ENCODE measurements at regions not wholly inside any gene's neighbourhood (a gene's known extent, or its start where the extent isn't known, plus 50 kb on each side); places are given as distances from the start of the nearest gene placed in this dataset.
"Not testable (repeated sequence)": the region's sequence is repeated elsewhere in the genome, so short reads cannot be mapped to it uniquely, and the experiment has no call there.

DNA sequence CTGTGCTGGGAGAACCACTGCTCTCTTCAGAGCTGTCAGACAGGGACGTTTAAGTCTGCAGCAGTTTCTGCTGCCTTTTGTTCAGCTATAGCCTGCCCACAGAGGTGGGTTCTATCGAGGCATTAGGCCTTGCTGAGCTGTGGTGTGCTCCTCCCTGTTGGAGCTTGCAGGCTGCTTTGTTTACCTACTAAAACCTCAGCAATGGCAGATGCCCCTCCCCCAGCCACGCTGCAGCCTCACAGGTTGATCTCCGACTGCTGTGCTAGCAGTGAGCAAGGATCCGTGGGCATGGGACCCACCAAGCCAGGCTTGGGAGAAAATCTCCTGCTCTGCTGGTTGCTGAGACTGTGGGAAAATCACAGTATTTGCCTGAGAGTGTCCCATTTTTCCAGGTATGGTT is 133.8 kb upstream of the UBQLN2 start:
- ATAC-seq (no peak), DNase-seq (no peak)
- 34% methylated on average over 5 of the region's 5 CpGs for WGBS
- no peak overlapping the region for H3K4me3 ChIP-seq (ENCODE audit: low read length)
- no peak overlapping the region for H3K27ac ChIP-seq (ENCODE audit: low read length)
- intact Hi-C loops (cut with DNase I), result no loop called here
- no peaks in the 10 kb centered on the region for H3K27me3 ChIP-seq (ENCODE audit: control insufficient read depth, insufficient read depth)
- H3K4me1 ChIP-seq (ENCODE audit: control insufficient read depth, insufficient read depth, low read length), result no peaks in the 10 kb centered on the region
- H3K9me3 ChIP-seq (ENCODE audit: control insufficient read depth, low read length), result no peaks in the 10 kb centered on the region

DNA sequence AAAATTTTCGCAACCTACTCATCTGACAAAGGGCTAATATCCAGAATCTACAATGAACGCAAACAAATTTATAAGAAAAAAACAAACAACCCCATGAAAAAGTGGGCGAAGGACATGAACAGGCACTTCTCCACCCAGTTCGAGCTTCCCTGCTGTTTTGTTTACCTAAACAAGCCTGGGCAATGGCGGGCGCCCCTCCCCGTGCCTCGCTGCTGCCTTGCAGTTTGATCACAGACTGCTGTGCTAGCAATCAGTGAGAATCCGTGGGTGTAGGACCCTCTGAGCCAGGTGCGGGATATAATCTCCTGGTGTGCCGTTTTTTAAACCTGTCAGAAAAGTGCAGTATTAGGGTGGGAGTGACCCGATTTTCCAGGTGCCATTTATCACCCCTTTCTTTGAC is 111.4 kb upstream of the UBQLN2 start:
- intact Hi-C loops (cut with DNase I); H3K9me3 ChIP-seq (ENCODE audit: control insufficient read depth, low read length); ATAC-seq; DNase-seq; H3K27me3 ChIP-seq (ENCODE audit: control insufficient read depth, insufficient read depth); H3K4me1 ChIP-seq (ENCODE audit: control insufficient read depth, insufficient read depth, low read length); H3K4me3 ChIP-seq (ENCODE audit: low read length); H3K27ac ChIP-seq (ENCODE audit: low read length): not testable (repeated sequence)
- whole genome bisulfite sequencing, result 86% methylated on average over 12 of the region's 12 CpGs

DNA sequence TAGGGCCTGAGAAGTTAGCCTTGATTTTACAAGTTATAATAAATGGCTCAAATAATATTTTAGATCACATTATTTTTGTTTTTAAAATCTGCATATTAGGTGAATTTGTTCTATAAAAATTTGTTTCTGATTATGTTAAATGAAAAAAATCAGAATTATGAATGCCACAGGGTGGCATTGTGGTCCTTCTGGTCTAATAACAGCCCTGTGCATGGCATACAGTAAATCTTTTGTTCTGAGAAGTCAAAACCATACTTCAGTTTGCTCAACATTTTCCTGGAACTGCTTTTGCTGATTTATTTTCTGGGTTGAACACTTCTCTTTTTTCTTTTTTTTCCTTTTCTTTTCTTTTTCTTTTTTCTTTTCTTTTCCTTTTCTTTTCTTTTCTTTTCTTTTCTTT is 101.0 kb upstream of the UBQLN2 start:
- H3K27me3 ChIP-seq (ENCODE audit: control insufficient read depth, insufficient read depth), result no peaks in the 10 kb centered on the region
- H3K4me1 ChIP-seq (ENCODE audit: control insufficient read depth, insufficient read depth, low read length), result no peaks in the 10 kb centered on the region
- intact Hi-C loops (cut with DNase I), result no loop called here
- no peak for DNase-seq
- H3K4me3 ChIP-seq (ENCODE audit: low read length), result no peak overlapping the region
- H3K27ac ChIP-seq (ENCODE audit: low read length), result no peak overlapping the region
- H3K9me3 ChIP-seq (ENCODE audit: control insufficient read depth, low read length), result no peaks in the 10 kb centered on the region
- ATAC-seq, result no peak

DNA sequence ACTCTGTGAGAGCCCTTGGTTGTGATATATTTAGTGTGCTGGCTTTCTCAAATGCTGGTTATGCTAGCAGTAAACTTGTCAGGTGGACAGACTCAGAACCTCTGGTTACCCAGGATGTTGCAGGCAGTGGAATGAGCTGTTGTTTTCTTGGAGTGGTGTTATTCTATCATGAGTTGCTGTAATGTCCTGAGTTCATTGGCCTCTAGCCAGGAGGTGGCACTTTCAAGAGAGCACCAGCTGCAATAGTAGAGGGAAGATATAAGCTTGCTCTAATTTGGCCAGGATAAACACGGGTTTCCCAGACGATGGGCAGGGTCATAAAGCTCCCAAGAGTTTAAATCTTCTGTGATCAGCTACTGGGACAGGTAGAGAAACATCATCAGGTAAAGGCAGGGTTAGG is 95.0 kb upstream of the UBQLN2 start:
- no peak overlapping the region for H3K4me3 ChIP-seq (ENCODE audit: low read length)
- 78% methylated on average over 2 of the region's 2 CpGs for WGBS
- intact Hi-C loops (cut with DNase I), result no loop called here
- DNase-seq (no peak), ATAC-seq (no peak)
- H3K9me3 ChIP-seq (ENCODE audit: control insufficient read depth, low read length), result no peaks in the 10 kb centered on the region
- no peaks in the 10 kb centered on the region for H3K4me1 ChIP-seq (ENCODE audit: control insufficient read depth, insufficient read depth, low read length)
- no peak overlapping the region for H3K27ac ChIP-seq (ENCODE audit: low read length)
- no peaks in the 10 kb centered on the region for H3K27me3 ChIP-seq (ENCODE audit: control insufficient read depth, insufficient read depth)

DNA sequence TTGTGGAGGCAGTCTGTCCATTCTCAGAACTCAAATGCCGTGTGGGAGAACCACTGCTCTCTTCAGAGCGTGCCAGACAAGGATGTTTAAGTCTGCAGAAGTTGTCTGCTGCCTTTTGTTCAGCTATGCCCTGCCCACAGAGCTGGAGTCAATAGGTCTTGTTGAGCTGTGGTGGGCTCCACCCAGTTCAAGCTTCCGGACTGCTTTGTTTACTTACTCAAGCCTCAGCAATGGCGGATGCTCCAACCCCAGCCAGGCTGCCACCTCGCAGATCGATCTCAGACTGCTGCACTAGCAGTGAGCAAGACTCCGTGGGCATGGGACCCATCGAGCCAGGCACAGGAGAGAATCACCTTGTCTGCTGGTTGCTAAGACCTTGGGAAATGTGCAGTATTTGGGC is 68.5 kb upstream of the UBQLN2 start:
- H3K27me3 ChIP-seq (ENCODE audit: control insufficient read depth, insufficient read depth); H3K9me3 ChIP-seq (ENCODE audit: control insufficient read depth, low read length); H3K4me1 ChIP-seq (ENCODE audit: control insufficient read depth, insufficient read depth, low read length); H3K4me3 ChIP-seq (ENCODE audit: low read length); intact Hi-C loops (cut with DNase I); ATAC-seq; DNase-seq; H3K27ac ChIP-seq (ENCODE audit: low read length): not testable (repeated sequence)
- WGBS, result 86% methylated on average over 8 of the region's 8 CpGs

DNA sequence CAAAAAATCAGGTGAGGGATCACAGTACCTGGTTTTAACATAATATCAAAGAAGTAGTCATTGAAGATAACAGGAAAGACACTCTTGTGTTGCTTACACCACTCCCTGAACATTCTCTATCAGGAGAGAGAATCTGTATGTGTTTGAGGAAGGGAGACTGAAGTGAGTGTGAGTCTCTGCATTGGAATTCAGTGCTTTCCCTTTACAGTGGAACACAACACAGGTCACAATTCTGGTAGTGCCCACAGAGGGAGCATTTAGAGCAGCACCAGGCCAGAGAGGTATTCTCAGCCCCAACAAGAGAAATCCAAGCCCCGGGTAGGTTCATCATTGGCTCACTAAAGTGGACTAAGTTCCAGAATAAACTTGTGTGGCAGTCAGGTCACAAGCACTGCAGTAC is 64.7 kb upstream of the UBQLN2 start:
- Histone ChIP-seq H3K27me3 (ENCODE audit: control insufficient read depth, insufficient read depth) (no peaks in the 10 kb centered on the region), H3K4me1 (ENCODE audit: control insufficient read depth, insufficient read depth, low read length) (no peaks in the 10 kb centered on the region), H3K4me3 (ENCODE audit: low read length) (no peak overlapping the region), H3K9me3 (ENCODE audit: control insufficient read depth, low read length) (no peaks in the 10 kb centered on the region), H3K27ac (ENCODE audit: low read length) (no peak overlapping the region)
- intact Hi-C loops (cut with DNase I), result no loop called here
- ATAC-seq (no peak), DNase-seq (no peak)
- 80% methylated on average over 1 of the region's 1 CpG for WGBS

DNA sequence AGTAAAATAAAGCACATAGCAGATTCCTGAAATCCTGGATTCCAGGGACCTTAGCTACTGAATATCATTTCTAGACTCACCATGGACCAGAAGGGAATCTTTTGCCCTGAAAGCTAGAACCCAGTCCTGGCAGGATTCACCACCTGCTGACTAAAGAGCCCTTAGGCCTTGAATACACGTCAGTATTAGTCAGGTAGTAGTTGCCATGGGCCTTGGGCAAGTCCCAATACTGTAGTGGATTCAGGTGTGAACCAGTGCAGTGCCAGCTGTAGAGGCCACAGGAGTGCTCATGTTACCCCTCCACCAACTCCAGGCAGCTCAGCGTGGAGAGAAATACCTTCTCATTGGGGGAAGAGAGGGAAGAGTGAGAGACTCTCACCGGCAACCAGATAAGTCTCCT is 64.1 kb upstream of the UBQLN2 start:
- Histone ChIP-seq H3K4me3 (ENCODE audit: low read length) (no peak overlapping the region), H3K9me3 (ENCODE audit: control insufficient read depth, low read length) (no peaks in the 10 kb centered on the region), H3K4me1 (ENCODE audit: control insufficient read depth, insufficient read depth, low read length) (no peaks in the 10 kb centered on the region), H3K27ac (ENCODE audit: low read length) (no peak overlapping the region), H3K27me3 (ENCODE audit: control insufficient read depth, insufficient read depth) (no peaks in the 10 kb centered on the region)
- WGBS, result 78% methylated on average over 3 of the region's 3 CpGs
- intact Hi-C loops (cut with DNase I), result no loop called here
- ATAC-seq (no peak), DNase-seq (no peak)

DNA sequence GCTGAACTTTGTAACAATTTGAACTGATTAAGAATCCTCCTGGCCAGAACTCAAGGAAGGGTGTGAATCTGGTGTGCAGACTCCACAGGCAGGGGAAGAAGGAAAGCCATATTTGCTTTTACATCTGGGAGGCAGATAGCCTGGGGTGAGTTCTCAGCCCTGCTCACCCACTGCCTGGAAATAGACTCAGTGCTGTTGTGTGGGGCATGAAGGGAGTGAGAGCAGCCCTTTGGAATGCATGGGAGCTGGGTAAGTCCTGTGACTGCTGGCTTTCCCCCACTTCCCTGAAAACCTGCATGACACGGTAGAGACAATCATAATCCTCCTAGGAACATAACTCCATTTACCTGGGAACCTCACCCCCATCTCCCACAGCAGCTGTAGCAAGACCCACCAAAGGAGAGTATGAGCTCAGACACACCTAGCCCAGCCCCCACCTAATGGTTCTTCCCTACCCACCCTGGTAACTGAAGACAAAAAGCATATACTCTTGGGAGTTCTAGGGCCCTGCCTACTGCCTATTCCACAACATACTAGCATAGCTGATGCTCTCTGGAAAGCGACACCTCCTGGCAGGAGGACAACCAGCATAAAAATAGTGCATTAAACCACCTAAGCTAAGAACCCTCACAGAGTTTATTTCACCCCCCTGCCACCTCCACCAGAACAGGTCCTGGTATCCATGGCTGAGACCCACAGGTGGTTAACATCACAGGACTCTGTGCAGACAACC is 59.3 kb upstream of the UBQLN2 start:
- Histone ChIP-seq H3K27me3 (ENCODE audit: control insufficient read depth, insufficient read depth) (no peaks in the 10 kb centered on the region), H3K4me3 (ENCODE audit: low read length) (no peak overlapping the region), H3K9me3 (ENCODE audit: control insufficient read depth, low read length) (no peaks in the 10 kb centered on the region), H3K27ac (ENCODE audit: low read length) (no peak overlapping the region), H3K4me1 (ENCODE audit: control insufficient read depth, insufficient read depth, low read length) (no peaks in the 10 kb centered on the region)
- DNase-seq, result no peak
- intact Hi-C loops (cut with DNase I), result no loop called here
- WGBS, result 65% methylated on average over 2 of the region's 2 CpGs
- no peak for ATAC-seq

DNA sequence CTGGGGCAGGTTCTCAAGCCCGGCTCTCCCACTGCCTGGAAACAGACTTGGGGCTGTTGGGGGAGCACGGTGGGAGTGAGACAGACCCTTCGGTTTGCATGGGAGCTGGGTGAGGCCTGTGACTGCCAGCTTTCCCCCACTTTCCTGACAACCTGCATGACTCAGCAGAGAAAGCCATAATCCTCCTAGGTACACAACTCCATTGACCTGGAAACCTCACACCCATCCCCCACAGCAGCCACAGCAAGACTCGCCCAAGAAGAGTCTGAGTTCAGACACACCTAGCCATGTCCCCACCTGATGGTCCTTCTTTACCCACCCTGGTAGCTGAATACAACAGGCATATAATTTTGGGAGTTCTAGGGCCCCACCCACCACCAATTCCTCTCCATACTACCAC is 57.6 kb upstream of the UBQLN2 start:
- DNase-seq, result peak in 1 of 3 donors; percentile 4
- Histone ChIP-seq H3K27ac (ENCODE audit: low read length) (no peak overlapping the region), H3K9me3 (ENCODE audit: control insufficient read depth, low read length) (no peaks in the 10 kb centered on the region), H3K4me1 (ENCODE audit: control insufficient read depth, insufficient read depth, low read length) (no peaks in the 10 kb centered on the region), H3K27me3 (ENCODE audit: control insufficient read depth, insufficient read depth) (no peaks in the 10 kb centered on the region), H3K4me3 (ENCODE audit: low read length) (no peak overlapping the region)
- no peak for ATAC-seq
- intact Hi-C loops (cut with DNase I), result no loop called here
- 86% methylated on average over 4 of the region's 4 CpGs for WGBS

Data from right cardiac atrium (tissue), 5 donors.